IPS-NIHi11 (cell line): ENCODE measurements at regions not wholly inside any gene's neighbourhood (a gene's known extent, or its start where the extent isn't known, plus 50 kb on each side); places are given as distances from the start of the nearest gene placed in this dataset.

Source experiments
- DNase-seq: peaks from one replicate; pipeline ENCODE4 v3.0.0; 2012; ENCODE audit warnings: mixed read lengths, low spot score

DNA sequence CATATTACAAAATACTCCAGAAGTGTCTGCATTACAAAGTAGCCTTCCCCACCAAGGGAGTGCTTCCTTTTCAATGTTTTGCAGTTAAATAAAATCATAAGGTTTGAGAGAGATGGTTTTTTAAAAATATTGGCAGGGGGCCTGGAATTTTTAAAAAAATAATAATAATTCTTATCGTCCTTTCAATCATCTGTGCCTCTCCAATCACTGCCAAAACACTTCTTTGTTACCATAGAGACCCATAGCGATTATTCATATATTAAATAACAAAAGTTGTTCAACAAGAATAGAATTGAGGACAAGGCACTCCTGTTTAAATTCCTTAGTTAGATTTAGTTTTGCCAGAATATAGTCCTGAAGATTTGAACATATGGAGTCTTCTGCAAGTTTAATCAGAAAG lies 203.1 kb downstream of the FAT4 start:
- DNase-seq: no peak

DNA sequence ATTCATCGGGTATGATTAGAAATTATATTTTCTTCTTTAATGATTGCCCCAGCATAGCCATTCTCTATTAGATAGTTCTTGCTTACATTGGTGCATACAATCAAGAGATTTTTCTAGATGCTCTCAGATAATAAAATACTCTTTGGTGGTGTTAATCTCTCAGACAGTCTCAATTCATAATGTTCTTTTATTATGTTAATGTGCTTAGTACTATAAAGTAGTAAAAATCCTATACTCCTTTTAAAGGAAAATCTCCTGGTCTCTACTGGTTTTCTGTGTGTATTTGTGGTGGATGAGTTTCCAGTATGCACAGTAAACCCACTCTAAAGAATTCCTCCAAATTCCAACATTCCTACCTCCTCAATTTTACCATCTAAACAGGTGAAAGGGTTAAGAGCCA lies 203.5 kb downstream of the FAT4 start:
- DNase-seq: no peak

- no peak for DNase-seq
These were observed 204.8 kb downstream of the FAT4 start for GRCh38 chr4:125519371-125520146.

DNA sequence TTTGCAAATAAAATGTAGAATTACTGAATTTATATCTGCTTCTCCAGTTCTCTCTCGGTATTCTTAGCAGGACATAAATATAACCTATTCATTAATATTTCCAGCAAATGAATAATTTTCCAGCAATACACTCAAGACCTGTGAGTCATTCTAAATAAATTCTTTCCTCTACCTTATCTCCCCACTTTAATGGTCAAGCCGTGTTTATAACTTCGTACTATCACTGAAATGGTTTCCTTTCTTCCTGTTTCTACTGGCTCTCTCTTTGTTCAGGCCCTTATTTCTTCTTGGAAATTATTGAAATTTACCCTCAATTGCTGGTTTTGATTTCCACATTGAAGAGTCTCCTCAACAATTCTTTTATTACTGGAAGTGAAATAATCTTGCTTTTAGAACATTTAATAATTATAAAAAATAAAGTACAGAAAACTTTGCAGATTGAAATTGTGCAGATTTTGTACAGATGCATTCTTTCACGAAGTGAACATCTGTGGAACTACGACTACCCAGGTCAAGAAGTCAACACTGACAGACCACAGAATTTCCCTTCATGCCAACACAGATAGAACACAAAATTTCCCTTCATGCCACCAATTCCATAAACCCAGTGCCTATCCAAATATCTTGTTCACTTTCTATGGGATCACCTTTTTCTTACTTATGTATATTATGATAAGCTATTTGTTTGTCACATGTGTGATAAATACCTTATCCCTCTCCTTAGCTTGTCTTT lies 205.7 kb downstream of the FAT4 start:
- DNase-seq: no peak

GRCh38 chr4:125522588-125522987 lies 207.8 kb downstream of the FAT4 start:
- no peak for DNase-seq

DNA sequence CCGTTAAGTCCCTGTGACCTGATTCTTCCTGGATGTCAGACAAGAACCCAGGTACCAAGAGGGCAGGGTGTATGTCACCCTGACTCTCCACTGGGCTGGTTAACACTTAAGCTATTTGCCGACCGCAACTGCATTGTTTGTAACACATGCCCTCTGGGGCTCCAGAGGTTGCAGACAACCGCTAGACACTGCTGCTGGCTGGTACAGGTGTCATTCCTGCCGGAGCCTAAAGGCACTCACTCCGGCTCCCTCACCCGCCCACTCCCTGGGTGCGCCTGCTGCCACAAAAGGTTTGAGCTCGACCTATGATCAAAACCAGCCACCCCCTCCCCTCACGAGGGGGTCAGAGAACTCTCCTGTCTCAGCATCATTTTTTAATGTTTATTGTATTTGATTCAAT lies 208.2 kb downstream of the FAT4 start:
- peak; percentile 5 for DNase-seq

- DNase-seq: no peak
These were observed 211.7 kb downstream of the FAT4 start for GRCh38 chr4:125526420-125526819.

- DNase-seq: no peak
These were observed 212.9 kb downstream of the FAT4 start for GRCh38 chr4:125527681-125528080.

DNA sequence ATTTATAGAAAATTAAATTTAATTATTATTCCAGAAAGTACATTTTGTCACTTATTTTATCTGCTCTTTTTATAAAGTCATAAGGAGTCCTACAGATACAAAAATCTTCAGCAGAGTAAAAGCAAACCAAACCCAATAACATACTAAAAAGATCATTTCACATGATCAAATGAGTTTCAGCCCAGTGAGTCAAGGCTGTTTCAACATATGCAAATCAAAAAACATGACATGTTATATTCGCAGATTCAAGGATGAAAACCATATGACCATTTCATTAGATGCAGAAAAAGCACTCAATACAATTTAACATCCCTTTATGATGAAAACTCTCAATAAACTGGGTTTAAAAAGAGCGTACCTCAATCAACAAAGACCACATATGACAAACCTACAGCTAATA lies 214.3 kb downstream of the FAT4 start:
- DNase-seq: no peak

GRCh38 chr4:125538670-125539069 lies 223.9 kb downstream of the FAT4 start:
- no peak for DNase-seq

DNA sequence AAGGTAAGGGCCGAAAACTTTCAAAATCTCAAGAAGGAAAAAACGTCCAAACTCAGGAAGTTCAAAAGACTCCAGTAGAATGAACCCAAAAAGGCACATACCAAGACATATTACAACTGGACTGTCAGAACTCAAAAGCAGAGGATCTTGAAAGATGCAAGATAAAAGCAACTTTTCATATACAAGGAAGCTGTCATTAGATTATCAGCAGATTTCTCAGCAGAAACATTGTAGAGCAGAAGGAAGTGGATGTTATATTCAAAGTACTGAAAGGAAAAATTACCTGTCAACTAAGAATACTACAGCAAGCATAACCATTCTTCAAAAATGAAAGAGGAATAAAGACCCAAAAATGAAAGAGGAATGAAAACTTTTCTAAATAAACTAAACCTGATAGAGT lies 224.9 kb downstream of the FAT4 start:
- no peak for DNase-seq

- DNase-seq: no peak
These were observed 227.2 kb downstream of the FAT4 start for GRCh38 chr4:125541836-125542385.

DNA sequence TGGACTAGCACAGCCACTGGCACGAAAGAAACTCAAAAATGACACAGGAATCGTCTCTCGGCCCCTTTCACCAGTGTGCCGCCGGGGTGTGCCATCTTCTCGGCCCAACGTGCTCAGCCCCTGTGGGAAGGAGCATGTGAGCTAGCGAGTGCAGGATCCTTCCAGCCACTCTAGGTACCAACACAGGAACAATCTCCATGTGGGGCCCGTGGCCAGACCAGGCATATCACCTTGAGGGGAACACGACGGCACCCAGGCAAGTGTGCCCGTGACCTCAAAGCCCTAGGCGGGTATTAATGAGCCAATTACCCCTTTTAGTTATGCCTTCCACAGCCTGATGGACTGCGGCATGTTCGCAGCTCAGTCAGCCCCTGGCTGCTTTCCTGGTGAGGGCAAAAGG lies 231.5 kb downstream of the FAT4 start:
- no peak for DNase-seq

- no peak for DNase-seq
These were observed 233.1 kb downstream of the FAT4 start for GRCh38 chr4:125547836-125548235.

- no peak for DNase-seq
These were observed 236.0 kb downstream of the FAT4 start for GRCh38 chr4:125550769-125551168.

- DNase-seq: no peak
These were observed 236.7 kb downstream of the FAT4 start for GRCh38 chr4:125551466-125551865.

GRCh38 chr4:125551967-125552366 lies 237.2 kb downstream of the FAT4 start:
- DNase-seq: no peak

DNA sequence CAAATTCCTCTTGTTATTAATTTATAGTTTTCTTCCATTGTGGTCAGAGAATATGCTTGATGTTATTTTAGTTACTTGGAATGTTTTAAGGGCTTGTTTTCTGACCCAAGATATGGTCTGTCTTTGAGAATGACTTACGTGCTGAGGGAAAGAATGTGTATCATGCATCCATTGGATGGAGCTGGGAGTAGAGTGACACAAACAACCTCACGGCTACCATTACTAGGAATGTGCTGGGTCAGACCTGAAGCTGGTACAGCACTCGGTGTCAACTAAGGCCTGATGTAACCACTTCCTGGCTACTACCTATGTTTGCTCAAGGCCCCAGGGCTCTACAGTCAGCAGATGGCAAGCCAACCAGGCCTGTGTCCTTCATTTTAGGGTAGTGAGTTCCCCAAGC lies 257.8 kb downstream of the FAT4 start:
- no peak for DNase-seq

GRCh38 chr4:125573368-125573767 lies 258.6 kb downstream of the FAT4 start:
- no peak for DNase-seq

DNA sequence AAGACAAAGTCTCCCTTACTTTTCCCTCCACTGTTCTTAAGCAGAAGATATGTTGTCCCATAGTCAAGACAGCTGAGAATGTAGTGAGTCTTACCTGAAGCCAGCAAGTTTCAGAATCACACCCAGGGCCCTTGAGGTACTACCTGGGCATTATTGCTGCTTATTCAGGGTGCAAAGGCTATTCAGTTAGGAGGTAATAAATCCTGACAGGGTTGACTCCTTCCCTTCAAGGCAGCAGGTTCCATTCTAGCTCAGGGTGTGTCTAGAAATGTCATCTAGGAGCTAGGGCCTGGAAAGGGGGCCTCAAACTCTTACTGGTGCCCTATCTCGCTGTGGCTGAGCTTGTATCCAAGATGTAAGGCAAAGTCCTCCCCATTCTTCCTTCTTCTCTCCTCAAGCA lies 259.0 kb downstream of the FAT4 start:
- no peak for DNase-seq

GRCh38 chr4:125582302-125582701 lies 267.5 kb downstream of the FAT4 start:
- no peak for DNase-seq

- DNase-seq: no peak
These were observed 275.4 kb downstream of the FAT4 start for GRCh38 chr4:125590158-125590557.

- DNase-seq: no peak
These were observed 276.5 kb downstream of the FAT4 start for GRCh38 chr4:125591290-125591689.
